OCI-LY7 (cell line): ENCODE measurements at regions not wholly inside any gene's neighbourhood (a gene's known extent, or its start where the extent isn't known, plus 50 kb on each side); places are given as distances from the start of the nearest gene placed in this dataset.

Source experiments
- BruUV-seq: library from RNA; stranded (reverse); fragments of 400-500 nt; replicated peaks from 2 replicates; lab custom pipeline; 2021; lab: Mats Ljungman, UMichigan
- CTCF ChIA-PET: fragments of 300-600 bp; sonication (Branson Sonifier 250); formaldehyde crosslinking; loops from one replicate; lab custom pipeline; 2022; ENCODE audit warnings: antibody characterized with exemption; ENCODE audit not compliant: unreplicated experiment; lab: Charles Lee
- POLR2A ChIA-PET: fragments of 300-600 bp; sonication (Branson Sonifier 250); formaldehyde crosslinking; loops from one replicate; lab custom pipeline; 2022; ENCODE audit warnings: antibody characterized with exemption; lab: Charles Lee
- DNase-seq: peaks from one replicate; pipeline ENCODE4 v3.0.0-alpha.2; 2015; ENCODE audit warnings: low spot score
- H2AFZ ChIP-seq: fragments of 200-600 bp; sonication (generic), shearing (Covaris generic); 2 replicates; pipeline ENCODE4 v1.6.1; 2014; ENCODE audit warnings: mild to moderate bottlenecking, antibody characterized with exemption, low read length, moderate library complexity
- H3K27ac ChIP-seq: fragments of 200-600 bp; sonication (generic); 2 replicates; pipeline ENCODE4 v1.5.1; 2014; ENCODE audit warnings: mixed run types, low read depth, mild to moderate bottlenecking, moderate library complexity, low read length, inconsistent platforms; ENCODE audit not compliant: poor library complexity, severe bottlenecking
- H3K36me3 ChIP-seq: fragments of 200-600 bp; sonication (generic); 2 replicates; pipeline ENCODE4 v1.6.1; 2014; ENCODE audit warnings: mild to moderate bottlenecking, antibody characterized with exemption, low read length, moderate library complexity, mixed read lengths; ENCODE audit not compliant: insufficient read depth
- H3K4me1 ChIP-seq: fragments of 200-600 bp; sonication (generic); 2 replicates; pipeline ENCODE4 v1.5.1; 2014; ENCODE audit warnings: mild to moderate bottlenecking, low read length; ENCODE audit not compliant: insufficient read depth, poor library complexity, severe bottlenecking
- H3K4me2 ChIP-seq: fragments of 200-600 bp; sonication (generic); 2 replicates; pipeline ENCODE4 v1.6.1; 2014; ENCODE audit warnings: mild to moderate bottlenecking, low read length
- H3K4me3 ChIP-seq: fragments of 200-600 bp; sonication (generic); 2 replicates; pipeline ENCODE4 v1.5.1; 2014; ENCODE audit warnings: mild to moderate bottlenecking, low read depth, low read length; ENCODE audit not compliant: poor library complexity, severe bottlenecking
- H3K79me2 ChIP-seq: fragments of 200-600 bp; sonication (generic); 2 replicates; pipeline ENCODE4 v1.6.1; 2016; ENCODE audit warnings: low read depth, mild to moderate bottlenecking, low read length, moderate library complexity, mixed read lengths; ENCODE audit not compliant: insufficient read depth
- H3K9me2 ChIP-seq: fragments of 200-600 bp; sonication (generic); 2 replicates; pipeline ENCODE4 v1.6.1; 2016; ENCODE audit warnings: mild to moderate bottlenecking, low read length, mixed read lengths; ENCODE audit not compliant: insufficient read depth
- H3K9me3 ChIP-seq: fragments of 200-600 bp; sonication (generic); 2 replicates; pipeline ENCODE4 v1.6.1; 2014; ENCODE audit warnings: mild to moderate bottlenecking, mixed run types, low read length, mixed read lengths
- H4K20me1 ChIP-seq: fragments of 200-600 bp; sonication (generic); 2 replicates; pipeline ENCODE4 v1.6.1; 2014; ENCODE audit warnings: mild to moderate bottlenecking, antibody characterized with exemption, low read length, moderate library complexity, mixed read lengths; ENCODE audit not compliant: insufficient read depth
- CTCF ChIP-seq: fragments of 200-600 bp; sonication (generic); conservative IDR thresholded peaks from 2 replicates; pipeline ENCODE4 v1.5.1; 2014; ENCODE audit warnings: mild to moderate bottlenecking, antibody characterized with exemption, low read length, moderate library complexity, mixed read lengths
- EZH2phosphoT487 ChIP-seq: fragments of 200-600 bp; sonication (generic); IDR thresholded peaks from 2 replicates; pipeline ENCODE4 v1.6.1; 2018; ENCODE audit warnings: low read depth, borderline replicate concordance, mild to moderate bottlenecking, mixed run types, antibody characterized with exemption, low read length, moderate library complexity, mixed read lengths
- intact Hi-C: fragments of 100-400 bp; cut with micrococcal nuclease; formaldehyde crosslinking; loops from one replicate; pipeline ENCODE4 v1.10.0; 2022; ENCODE audit not compliant: unreplicated experiment

GRCh38 chr10:91154842-91155241 lies 65.6 kb upstream of the PCGF5 start:
- ChIA-PET CTCF (no interaction called here), POLR2A (interaction anchor here (0.5 to 1.2 kb wide), 6 partner anchors 9 to 1714 kb away, joined by 3 to 4 read pairs (median 3); no protein-coding TSS in a partner anchor)
- no peak overlapping the region for H3K27ac ChIP-seq
- H3K9me3 ChIP-seq = no peaks in the 10 kb centered on the region
- no peaks in the 10 kb centered on the region for H3K9me2 ChIP-seq
- TF ChIP-seq CTCF (no peak), EZH2phosphoT487 (no peak)
- no peak for DNase-seq
- intact Hi-C loops = no loop called here
- H4K20me1 ChIP-seq = no peaks in the 10 kb centered on the region
- no peak overlapping the region for H3K4me3 ChIP-seq
- no peaks in the 10 kb centered on the region for H3K4me1 ChIP-seq
- H2AFZ ChIP-seq = no peak overlapping the region
- no peak overlapping the region for H3K4me2 ChIP-seq
- BruUV-seq = no TSS peak
- H3K36me3 ChIP-seq = no peaks in the 10 kb centered on the region
- no peaks in the 10 kb centered on the region for H3K79me2 ChIP-seq

GRCh38 chr10:91156196-91156595 lies 64.3 kb upstream of the PCGF5 start:
- H3K9me2 ChIP-seq = no peaks in the 10 kb centered on the region
- no peaks in the 10 kb centered on the region for H3K9me3 ChIP-seq
- H4K20me1 ChIP-seq = no peaks in the 10 kb centered on the region
- ChIA-PET CTCF (no interaction called here), POLR2A (no interaction called here)
- H3K79me2 ChIP-seq = no peaks in the 10 kb centered on the region
- TF ChIP-seq CTCF = no peak
- no peak for TF ChIP-seq EZH2phosphoT487
- no peak overlapping the region for H3K4me3 ChIP-seq
- no peak overlapping the region for H3K4me2 ChIP-seq
- no peaks in the 10 kb centered on the region for H3K4me1 ChIP-seq
- no TSS peak for BruUV-seq
- intact Hi-C loops = no loop called here
- no peak for DNase-seq
- H2AFZ ChIP-seq = no peak overlapping the region
- no peaks in the 10 kb centered on the region for H3K36me3 ChIP-seq
- no peak overlapping the region for H3K27ac ChIP-seq

DNA sequence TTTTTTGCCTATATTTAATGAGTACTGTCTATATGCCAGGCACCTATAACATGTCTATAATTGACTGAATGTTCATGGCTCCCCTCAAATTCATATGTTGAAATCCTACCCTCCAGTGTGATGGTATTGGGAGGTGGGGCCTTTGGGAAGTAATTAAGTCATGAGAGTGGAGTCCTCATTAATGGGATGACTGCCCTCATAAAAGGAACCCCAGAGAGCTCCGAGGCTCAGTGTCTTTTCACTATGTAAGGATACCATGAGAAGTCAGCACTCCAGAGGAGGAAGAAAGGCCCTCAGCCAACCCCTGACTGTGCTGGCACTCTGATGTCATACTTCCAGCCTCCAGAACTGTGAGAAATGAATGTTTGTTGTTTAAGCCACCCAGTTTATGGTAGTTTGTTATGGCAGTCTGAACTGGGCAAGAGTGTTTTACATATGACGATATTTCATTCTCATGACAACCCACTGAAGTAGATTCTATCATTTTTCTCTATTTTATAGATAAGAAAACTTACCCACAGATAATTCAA lies 61.1 kb upstream of the PCGF5 start:
- H3K36me3 ChIP-seq = no peaks in the 10 kb centered on the region
- TF ChIP-seq CTCF (no peak), EZH2phosphoT487 (no peak)
- H3K9me3 ChIP-seq = no peaks in the 10 kb centered on the region
- DNase-seq = no peak
- ChIA-PET CTCF (interaction anchor here (1.7 kb wide), 1 partner anchor 91 kb away, joined by 4 read pairs; no protein-coding TSS in a partner anchor), POLR2A (interaction anchor here (1.0 to 1.1 kb wide), 3 partner anchors 14 to 53 kb away, joined by 3 to 4 read pairs (median 4); no protein-coding TSS in a partner anchor)
- H3K4me2 ChIP-seq = no peak overlapping the region
- H3K4me1 ChIP-seq = peaks cover 7% of the 10 kb centered on the region
- H2AFZ ChIP-seq = peak overlapping the region; percentile 6; the same call in 1 of the 2 replicates
- BruUV-seq = no TSS peak
- H3K9me2 ChIP-seq = no peaks in the 10 kb centered on the region
- H3K27ac ChIP-seq = no peak overlapping the region
- no peak overlapping the region for H3K4me3 ChIP-seq
- peaks cover under 1% of the 10 kb centered on the region; the same call in 1 of the 2 replicates for H4K20me1 ChIP-seq
- H3K79me2 ChIP-seq = peaks cover 4% of the 10 kb centered on the region; the same call in 1 of the 2 replicates
- intact Hi-C loops = no loop called here
